ENCODE measurements at regions not wholly inside any gene's neighbourhood (a gene's known extent, or its start where the extent isn't known, plus 50 kb on each side); places are given as distances from the start of the nearest gene placed in this dataset.
"Not testable (repeated sequence)": the region's sequence is repeated elsewhere in the genome, so short reads cannot be mapped to it uniquely, and the experiment has no call there.

- no peak for DNase-seq
- no peak overlapping the region for H3K4me3 ChIP-seq
- no peaks in the 10 kb centered on the region for H3K27me3 ChIP-seq
- H3K9me3 ChIP-seq = no peaks in the 10 kb centered on the region
- no peaks in the 10 kb centered on the region for H3K36me3 ChIP-seq
These were observed 64.1 kb upstream of the MMS22L start for GRCh38 chr6:97347111-97347510.

- H3K27me3 ChIP-seq = no peaks in the 10 kb centered on the region
- peak; percentile 37 for DNase-seq
- no peak overlapping the region for H3K4me3 ChIP-seq
- H3K9me3 ChIP-seq = no peaks in the 10 kb centered on the region
- no peaks in the 10 kb centered on the region for H3K36me3 ChIP-seq
These were observed 78.3 kb upstream of the MMS22L start for GRCh38 chr6:97361286-97361685.

- no peaks in the 10 kb centered on the region for H3K27me3 ChIP-seq
- DNase-seq = no peak
- H3K4me3 ChIP-seq = no peak overlapping the region
- H3K9me3 ChIP-seq = no peaks in the 10 kb centered on the region
- H3K36me3 ChIP-seq = no peaks in the 10 kb centered on the region
These were observed 81.3 kb upstream of the MMS22L start for GRCh38 chr6:97364327-97364726.

GRCh38 chr6:97382071-97382470 is 99.1 kb upstream of the MMS22L start:
- not testable (repeated sequence) for H3K36me3 ChIP-seq, H3K9me3 ChIP-seq, H3K27me3 ChIP-seq, DNase-seq, H3K4me3 ChIP-seq

GRCh38 chr6:97392735-97393134 is 109.7 kb upstream of the MMS22L start:
- no peaks in the 10 kb centered on the region for H3K9me3 ChIP-seq
- H3K4me3 ChIP-seq = no peak overlapping the region
- no peak for DNase-seq
- H3K36me3 ChIP-seq = no peaks in the 10 kb centered on the region
- no peaks in the 10 kb centered on the region for H3K27me3 ChIP-seq

- Histone ChIP-seq H3K27me3 (no peaks in the 10 kb centered on the region), H3K9me3 (no peaks in the 10 kb centered on the region), H3K36me3 (no peaks in the 10 kb centered on the region), H3K4me3 (no peak overlapping the region)
- DNase-seq = peak; percentile 2
These were observed 111.2 kb upstream of the MMS22L start for GRCh38 chr6:97394160-97394748.

- no peaks in the 10 kb centered on the region for H3K9me3 ChIP-seq
- H3K36me3 ChIP-seq = no peaks in the 10 kb centered on the region
- no peak for DNase-seq
- no peaks in the 10 kb centered on the region for H3K27me3 ChIP-seq
- no peak overlapping the region for H3K4me3 ChIP-seq
These were observed 113.9 kb upstream of the MMS22L start for GRCh38 chr6:97396880-97397279.

- no peak for DNase-seq
- Histone ChIP-seq H3K9me3 (no peaks in the 10 kb centered on the region), H3K27me3 (no peaks in the 10 kb centered on the region), H3K4me3 (no peak overlapping the region), H3K36me3 (no peaks in the 10 kb centered on the region)
These were observed 116.2 kb upstream of the MMS22L start for GRCh38 chr6:97399208-97399607.

- H3K36me3 ChIP-seq = no peaks in the 10 kb centered on the region
- H3K4me3 ChIP-seq = no peak overlapping the region
- DNase-seq = no peak
- H3K27me3 ChIP-seq = no peaks in the 10 kb centered on the region
- H3K9me3 ChIP-seq = no peaks in the 10 kb centered on the region
These were observed 118.5 kb upstream of the MMS22L start for GRCh38 chr6:97401533-97401932.

- no peak for DNase-seq
- Histone ChIP-seq H3K36me3 (no peaks in the 10 kb centered on the region), H3K4me3 (no peak overlapping the region), H3K9me3 (no peaks in the 10 kb centered on the region), H3K27me3 (no peaks in the 10 kb centered on the region)
These were observed 122.9 kb upstream of the MMS22L start for GRCh38 chr6:97405818-97406409.

GRCh38 chr6:97406633-97407032 is 123.6 kb upstream of the MMS22L start:
- no peak overlapping the region for H3K4me3 ChIP-seq
- H3K36me3 ChIP-seq = no peaks in the 10 kb centered on the region
- no peaks in the 10 kb centered on the region for H3K9me3 ChIP-seq
- no peak for DNase-seq
- H3K27me3 ChIP-seq = no peaks in the 10 kb centered on the region

- H3K9me3 ChIP-seq = no peaks in the 10 kb centered on the region
- DNase-seq = no peak
- H3K27me3 ChIP-seq = no peaks in the 10 kb centered on the region
- H3K36me3 ChIP-seq = no peaks in the 10 kb centered on the region
- H3K4me3 ChIP-seq = no peak overlapping the region
These were observed 128.6 kb upstream of the MMS22L start for GRCh38 chr6:97411610-97412009.

GRCh38 chr6:97412511-97412910 is 129.5 kb upstream of the MMS22L start:
- no peak overlapping the region for H3K4me3 ChIP-seq
- H3K27me3 ChIP-seq = no peaks in the 10 kb centered on the region
- DNase-seq = no peak
- no peaks in the 10 kb centered on the region for H3K36me3 ChIP-seq
- H3K9me3 ChIP-seq = no peaks in the 10 kb centered on the region

GRCh38 chr6:97422171-97422570 is 139.2 kb upstream of the MMS22L start:
- no peaks in the 10 kb centered on the region for H3K9me3 ChIP-seq
- H3K27me3 ChIP-seq = no peaks in the 10 kb centered on the region; the same call in 1 of the 2 replicates
- DNase-seq = no peak
- H3K4me3 ChIP-seq = no peak overlapping the region
- no peaks in the 10 kb centered on the region for H3K36me3 ChIP-seq

GRCh38 chr6:97423190-97423589 is 140.2 kb upstream of the MMS22L start:
- no peaks in the 10 kb centered on the region for H3K9me3 ChIP-seq
- no peak overlapping the region for H3K4me3 ChIP-seq
- no peak for DNase-seq
- no peaks in the 10 kb centered on the region for H3K36me3 ChIP-seq
- no peaks in the 10 kb centered on the region; the same call in 1 of the 2 replicates for H3K27me3 ChIP-seq

GRCh38 chr6:97427648-97428047 is 144.6 kb upstream of the MMS22L start:
- no peak for DNase-seq
- H3K27me3 ChIP-seq = peaks cover 4% of the 10 kb centered on the region
- no peak overlapping the region for H3K4me3 ChIP-seq
- H3K36me3 ChIP-seq = no peaks in the 10 kb centered on the region
- H3K9me3 ChIP-seq = no peaks in the 10 kb centered on the region

GRCh38 chr6:97437087-97437486 is 154.1 kb upstream of the MMS22L start:
- Histone ChIP-seq H3K27me3 (peaks cover 2% of the 10 kb centered on the region; the same call in 1 of the 2 replicates), H3K9me3 (no peaks in the 10 kb centered on the region), H3K36me3 (no peaks in the 10 kb centered on the region), H3K4me3 (no peak overlapping the region)
- no peak for DNase-seq

- Histone ChIP-seq H3K36me3 (no peaks in the 10 kb centered on the region), H3K4me3 (no peak overlapping the region), H3K27me3 (peaks cover 2% of the 10 kb centered on the region; the same call in 1 of the 2 replicates), H3K9me3 (no peaks in the 10 kb centered on the region)
- DNase-seq = no peak
These were observed 155.1 kb upstream of the MMS22L start for GRCh38 chr6:97438011-97438671.
